HUES6 (cell line): ENCODE measurements at regions not wholly inside any gene's neighbourhood (a gene's known extent, or its start where the extent isn't known, plus 50 kb on each side); places are given as distances from the start of the nearest gene placed in this dataset.

Experiments used
- H3K27ac ChIP-seq: 2 replicates; pipeline ENCODE4 v1.7.0; 2013; ENCODE audit warnings: low read depth, mild to moderate bottlenecking, low read length, inconsistent platforms
- H3K27me3 ChIP-seq: 2 replicates; pipeline ENCODE4 v1.6.1; 2013; ENCODE audit warnings: low read length; ENCODE audit not compliant: control insufficient read depth, insufficient read depth
- H3K36me3 ChIP-seq: 2 replicates; pipeline ENCODE4 v1.6.1; 2013; ENCODE audit warnings: low read length; ENCODE audit not compliant: control insufficient read depth, insufficient read depth
- H3K4me1 ChIP-seq: 2 replicates; pipeline ENCODE4 v1.6.1; 2013; ENCODE audit warnings: low read length; ENCODE audit not compliant: control insufficient read depth, insufficient read depth
- H3K4me3 ChIP-seq: 2 replicates; pipeline ENCODE4 v1.5.1; 2013; ENCODE audit warnings: low read depth, low read length
- H3K9ac ChIP-seq: one replicate; pipeline ENCODE4 v1.6.1; 2013; ENCODE audit warnings: mild to moderate bottlenecking, low read length
- H3K9me3 ChIP-seq: 2 replicates; pipeline ENCODE4 v1.6.1; 2013; ENCODE audit warnings: low read depth, low read length; ENCODE audit not compliant: control insufficient read depth, insufficient read depth

GRCh38 chr18:68362907-68363306 is 352.0 kb downstream of the TMX3 start:
- H3K27ac ChIP-seq = no peak overlapping the region
- no peaks in the 10 kb centered on the region for H3K4me1 ChIP-seq
- peaks cover 10% of the 10 kb centered on the region for H3K9me3 ChIP-seq
- H3K4me3 ChIP-seq = no peak overlapping the region
- H3K36me3 ChIP-seq = no peaks in the 10 kb centered on the region
- H3K9ac ChIP-seq = no peak overlapping the region
- H3K27me3 ChIP-seq = no peaks in the 10 kb centered on the region

- Histone ChIP-seq H3K36me3 (no peaks in the 10 kb centered on the region), H3K4me3 (no peak overlapping the region), H3K4me1 (no peaks in the 10 kb centered on the region), H3K27ac (no peak overlapping the region), H3K27me3 (no peaks in the 10 kb centered on the region), H3K9me3 (peaks cover 15% of the 10 kb centered on the region), H3K9ac (no peak overlapping the region)
These were observed 359.3 kb downstream of the TMX3 start for GRCh38 chr18:68355637-68356036.

- Histone ChIP-seq H3K36me3 (no peaks in the 10 kb centered on the region), H3K27ac (no peak overlapping the region), H3K9me3 (peaks cover 15% of the 10 kb centered on the region), H3K27me3 (no peaks in the 10 kb centered on the region), H3K4me1 (no peaks in the 10 kb centered on the region), H3K4me3 (no peak overlapping the region), H3K9ac (no peak overlapping the region)
These were observed 360.7 kb downstream of the TMX3 start for GRCh38 chr18:68354176-68354575.

GRCh38 chr18:68342039-68342659 is 372.8 kb downstream of the TMX3 start:
- H3K9ac ChIP-seq = no peak overlapping the region
- no peak overlapping the region for H3K4me3 ChIP-seq
- H3K4me1 ChIP-seq = peaks cover 2% of the 10 kb centered on the region; the same call in 1 of the 2 replicates
- H3K27ac ChIP-seq = 0 out of 2 replicates have a peak overlapping the region, but pooled peaks have one; percentile 33
- no peaks in the 10 kb centered on the region for H3K9me3 ChIP-seq
- H3K36me3 ChIP-seq = no peaks in the 10 kb centered on the region
- H3K27me3 ChIP-seq = no peaks in the 10 kb centered on the region

GRCh38 chr18:68340606-68341005 is 374.3 kb downstream of the TMX3 start:
- H3K9ac ChIP-seq = no peak overlapping the region
- no peaks in the 10 kb centered on the region for H3K27me3 ChIP-seq
- no peak overlapping the region for H3K27ac ChIP-seq
- no peaks in the 10 kb centered on the region for H3K9me3 ChIP-seq
- no peak overlapping the region for H3K4me3 ChIP-seq
- peaks cover 2% of the 10 kb centered on the region; the same call in 1 of the 2 replicates for H3K4me1 ChIP-seq
- H3K36me3 ChIP-seq = no peaks in the 10 kb centered on the region

- Histone ChIP-seq H3K27ac (no peak overlapping the region), H3K4me1 (no peaks in the 10 kb centered on the region), H3K9me3 (no peaks in the 10 kb centered on the region), H3K27me3 (no peaks in the 10 kb centered on the region), H3K4me3 (no peak overlapping the region), H3K36me3 (no peaks in the 10 kb centered on the region), H3K9ac (no peak overlapping the region)
These were observed 384.2 kb downstream of the TMX3 start for GRCh38 chr18:68330658-68331057.

- H3K9ac ChIP-seq = no peak overlapping the region
- H3K27ac ChIP-seq = no peak overlapping the region
- H3K27me3 ChIP-seq = no peaks in the 10 kb centered on the region
- no peaks in the 10 kb centered on the region for H3K36me3 ChIP-seq
- no peaks in the 10 kb centered on the region for H3K9me3 ChIP-seq
- no peaks in the 10 kb centered on the region; the same call in 1 of the 2 replicates for H3K4me1 ChIP-seq
- H3K4me3 ChIP-seq = no peak overlapping the region
These were observed 391.0 kb downstream of the TMX3 start for GRCh38 chr18:68323921-68324320.

- Histone ChIP-seq H3K9me3 (no peaks in the 10 kb centered on the region), H3K27ac (no peak overlapping the region), H3K9ac (no peak overlapping the region), H3K27me3 (no peaks in the 10 kb centered on the region), H3K4me3 (no peak overlapping the region), H3K4me1 (no peaks in the 10 kb centered on the region), H3K36me3 (no peaks in the 10 kb centered on the region)
These were observed 398.3 kb downstream of the TMX3 start for GRCh38 chr18:68316636-68317035.

GRCh38 chr18:68314403-68314802 is 400.5 kb downstream of the TMX3 start:
- Histone ChIP-seq H3K4me1 (no peaks in the 10 kb centered on the region), H3K9ac (no peak overlapping the region), H3K4me3 (no peak overlapping the region), H3K27me3 (no peaks in the 10 kb centered on the region), H3K27ac (no peak overlapping the region), H3K36me3 (no peaks in the 10 kb centered on the region), H3K9me3 (no peaks in the 10 kb centered on the region)

- Histone ChIP-seq H3K9me3 (no peaks in the 10 kb centered on the region), H3K4me1 (no peaks in the 10 kb centered on the region), H3K27me3 (no peaks in the 10 kb centered on the region)
These were observed 413.5 kb downstream of the TMX3 start for GRCh38 chr18:68301441-68301840.

GRCh38 chr18:68299906-68300305 is 415.0 kb downstream of the TMX3 start:
- H3K4me3 ChIP-seq = no peak overlapping the region
- no peaks in the 10 kb centered on the region for H3K9me3 ChIP-seq
- no peak overlapping the region for H3K9ac ChIP-seq
- H3K27ac ChIP-seq = no peak overlapping the region
- no peaks in the 10 kb centered on the region for H3K4me1 ChIP-seq
- H3K27me3 ChIP-seq = no peaks in the 10 kb centered on the region
- no peaks in the 10 kb centered on the region for H3K36me3 ChIP-seq

More at GRCh38 chr18:68301441-68301840, 413.5 kb downstream of the TMX3 start:
- no peak overlapping the region for H3K9ac ChIP-seq
- no peaks in the 10 kb centered on the region for H3K36me3 ChIP-seq
- no peak overlapping the region for H3K27ac ChIP-seq
- H3K4me3 ChIP-seq = no peak overlapping the region
